ENCODE measurements at regions not wholly inside any gene's neighbourhood (a gene's known extent, or its start where the extent isn't known, plus 50 kb on each side); places are given as distances from the start of the nearest gene placed in this dataset.

DNA sequence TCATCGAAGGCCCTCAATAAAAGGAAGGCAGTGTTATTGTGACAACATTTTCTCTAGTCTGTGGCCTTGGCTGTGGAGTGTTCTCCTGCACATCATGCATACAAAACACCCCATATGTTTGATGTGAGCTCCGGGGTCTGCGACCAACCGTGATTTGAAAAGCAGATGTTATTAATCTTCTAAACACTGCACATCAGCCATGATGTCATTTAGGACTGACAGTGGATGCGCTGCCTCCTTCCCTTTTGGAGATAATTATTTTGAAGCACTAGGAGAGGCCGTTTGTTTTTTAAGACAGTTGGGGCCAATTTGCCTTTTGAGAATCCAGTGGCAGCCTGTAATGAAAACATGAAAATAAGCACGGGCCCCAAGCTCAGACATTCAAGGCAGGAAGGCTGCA lies 1041.6 kb downstream of the BCL11B start:
- no peak for DNase-seq

DNA sequence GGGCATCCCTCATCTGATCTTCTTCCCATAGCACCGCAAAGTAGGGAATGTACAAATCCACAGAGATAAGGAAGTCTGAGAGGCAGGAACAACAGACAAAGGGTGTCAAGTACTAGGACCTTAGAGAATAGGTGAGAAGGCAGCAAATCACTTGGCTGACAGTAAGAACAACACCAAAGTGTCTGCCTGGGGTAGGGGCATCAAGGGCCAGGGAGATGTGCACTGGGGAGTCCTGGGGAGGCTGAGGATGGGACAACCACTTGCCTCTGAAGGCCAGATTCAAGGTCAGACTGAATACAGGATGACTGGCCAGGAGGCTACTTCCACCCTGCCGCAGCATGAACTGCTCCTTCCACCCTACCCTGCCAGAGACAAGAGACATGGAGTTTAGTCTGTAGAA lies 1040.8 kb downstream of the BCL11B start:
- no peak for DNase-seq

DNA sequence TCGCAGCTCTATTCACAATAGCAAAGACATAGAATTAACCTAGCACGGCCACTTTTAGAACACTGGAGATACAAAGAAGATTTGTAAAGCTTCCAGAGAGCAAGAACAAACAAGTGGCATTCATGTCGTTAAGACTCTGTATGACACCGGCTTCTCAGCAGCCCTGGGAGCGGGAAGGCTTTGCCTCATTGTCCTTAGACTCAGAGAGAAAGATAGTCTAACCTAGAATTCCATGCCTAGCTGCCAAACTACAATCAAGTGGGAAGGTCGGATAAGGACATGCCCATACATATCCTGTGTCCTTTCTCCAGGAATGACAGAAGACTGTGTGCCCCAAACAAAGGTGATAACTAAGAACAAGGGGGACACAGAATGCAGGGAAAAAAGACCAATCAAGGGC lies 1038.3 kb downstream of the BCL11B start:
- no peak for DNase-seq

DNA sequence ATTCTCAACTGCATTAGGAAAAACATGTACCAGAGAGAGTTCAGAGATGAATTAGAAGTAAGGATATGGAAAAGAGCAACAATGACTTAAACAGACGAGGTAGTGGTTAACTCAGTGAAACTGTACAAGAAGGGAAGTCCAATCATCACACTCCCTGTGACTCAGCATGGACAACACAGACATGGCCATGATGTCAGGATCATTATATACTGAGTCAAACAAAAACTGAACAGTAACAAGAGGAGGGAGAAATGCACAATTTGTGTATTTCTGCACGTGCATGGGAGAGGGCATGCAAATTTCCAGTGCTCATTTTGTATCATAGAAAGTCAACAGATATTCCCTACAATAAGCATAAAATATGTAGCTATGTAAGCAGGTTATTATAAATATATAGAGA lies 1037.8 kb downstream of the BCL11B start:
- DNase-seq, result no peak

DNA sequence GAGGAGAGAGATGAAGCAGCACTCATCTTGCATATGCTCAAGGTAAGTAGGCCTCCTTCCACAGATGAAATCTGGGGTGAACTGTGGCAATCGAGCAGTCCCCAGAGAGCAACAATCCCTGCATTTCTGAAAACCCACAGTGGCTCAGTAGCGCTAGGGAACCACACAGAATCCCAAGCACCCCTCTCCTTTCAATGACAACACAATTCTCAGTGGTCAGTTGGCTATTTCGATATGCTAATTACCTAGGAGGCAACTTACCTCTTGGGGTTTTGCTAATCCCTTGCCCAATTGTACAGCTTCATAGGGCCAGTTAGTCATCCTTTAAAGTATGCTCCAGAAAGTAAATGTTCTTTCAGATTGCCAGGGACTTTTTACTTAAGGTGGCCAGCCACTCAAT lies 1035.7 kb downstream of the BCL11B start:
- DNase-seq, result no peak

DNA sequence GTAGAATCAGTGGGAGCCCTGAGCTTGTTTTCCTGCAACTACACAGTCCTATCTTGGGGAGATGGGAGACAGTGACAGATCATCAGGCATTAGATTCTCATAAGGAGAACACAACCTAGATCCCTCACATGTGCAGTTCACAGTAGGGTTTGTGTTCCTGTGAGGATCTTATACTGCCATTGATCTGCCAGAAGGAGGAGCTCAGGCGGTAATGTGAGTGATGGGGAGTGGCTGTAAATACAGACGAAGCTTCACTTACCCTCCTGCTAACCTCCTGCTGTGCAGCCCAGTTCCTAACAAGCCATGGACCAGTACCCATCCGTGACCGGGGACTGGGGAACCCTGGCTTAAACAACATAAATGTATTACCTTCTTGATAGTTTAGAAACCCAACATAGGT lies 1034.1 kb downstream of the BCL11B start:
- DNase-seq, result no peak

DNA sequence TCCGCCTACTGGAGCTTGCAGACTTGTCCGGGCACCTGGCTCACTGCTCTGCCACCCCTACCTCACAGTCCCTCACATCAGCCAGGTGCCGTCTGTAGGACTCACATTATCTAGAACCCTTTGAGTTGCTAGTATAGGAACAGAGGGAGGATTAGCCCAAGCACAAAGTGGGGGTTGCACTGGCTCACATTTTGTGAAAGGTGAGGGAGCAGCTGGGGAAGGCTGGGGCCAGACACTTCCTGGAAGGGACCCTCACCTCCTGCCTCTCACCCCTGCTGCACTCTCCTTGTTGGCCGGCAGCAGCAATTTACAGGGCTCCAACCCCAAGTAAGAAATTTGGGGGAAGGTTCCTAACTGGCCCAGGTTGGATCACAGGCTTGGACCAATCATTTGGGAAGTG lies 1031.6 kb downstream of the BCL11B start:
- no peak for DNase-seq

DNA sequence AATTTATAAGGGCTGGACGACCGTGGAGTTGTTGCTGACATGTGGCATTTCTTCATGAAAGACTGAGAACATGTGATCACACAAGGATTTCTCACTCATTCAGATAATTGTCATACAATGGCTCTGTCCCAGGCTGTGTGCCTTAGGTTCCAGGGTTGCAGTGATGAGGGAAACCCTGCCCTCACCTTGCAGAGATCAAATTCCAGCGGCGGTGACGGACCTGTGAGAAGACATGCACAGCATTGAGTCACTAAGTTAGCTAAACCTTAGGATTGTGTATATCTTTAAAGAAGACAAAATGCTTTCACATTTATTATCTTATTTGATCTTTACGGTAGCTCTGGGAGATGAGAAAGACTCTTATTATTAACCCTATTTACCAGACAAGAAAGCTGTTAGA lies 1029.1 kb downstream of the BCL11B start:
- no peak for DNase-seq

DNA sequence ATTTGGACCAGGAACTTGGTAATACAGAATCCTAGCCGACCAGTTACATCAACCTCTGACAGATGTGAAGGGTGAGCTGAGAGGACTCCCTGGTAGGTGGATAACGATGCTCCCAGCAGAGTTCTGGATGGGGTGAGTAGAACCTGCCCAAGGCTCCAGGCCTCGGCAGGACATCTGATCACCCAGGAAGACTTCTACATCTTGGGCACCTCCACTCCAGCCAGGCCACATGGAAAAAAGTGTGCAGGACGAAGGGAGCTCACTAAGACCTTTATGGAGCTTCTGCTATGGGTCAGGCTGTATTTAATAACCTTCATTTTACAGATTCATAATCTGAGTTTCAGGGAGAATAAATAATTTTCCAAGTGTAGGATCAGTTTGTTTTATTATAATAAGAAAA lies 1028.7 kb downstream of the BCL11B start:
- DNase-seq, result no peak

DNA sequence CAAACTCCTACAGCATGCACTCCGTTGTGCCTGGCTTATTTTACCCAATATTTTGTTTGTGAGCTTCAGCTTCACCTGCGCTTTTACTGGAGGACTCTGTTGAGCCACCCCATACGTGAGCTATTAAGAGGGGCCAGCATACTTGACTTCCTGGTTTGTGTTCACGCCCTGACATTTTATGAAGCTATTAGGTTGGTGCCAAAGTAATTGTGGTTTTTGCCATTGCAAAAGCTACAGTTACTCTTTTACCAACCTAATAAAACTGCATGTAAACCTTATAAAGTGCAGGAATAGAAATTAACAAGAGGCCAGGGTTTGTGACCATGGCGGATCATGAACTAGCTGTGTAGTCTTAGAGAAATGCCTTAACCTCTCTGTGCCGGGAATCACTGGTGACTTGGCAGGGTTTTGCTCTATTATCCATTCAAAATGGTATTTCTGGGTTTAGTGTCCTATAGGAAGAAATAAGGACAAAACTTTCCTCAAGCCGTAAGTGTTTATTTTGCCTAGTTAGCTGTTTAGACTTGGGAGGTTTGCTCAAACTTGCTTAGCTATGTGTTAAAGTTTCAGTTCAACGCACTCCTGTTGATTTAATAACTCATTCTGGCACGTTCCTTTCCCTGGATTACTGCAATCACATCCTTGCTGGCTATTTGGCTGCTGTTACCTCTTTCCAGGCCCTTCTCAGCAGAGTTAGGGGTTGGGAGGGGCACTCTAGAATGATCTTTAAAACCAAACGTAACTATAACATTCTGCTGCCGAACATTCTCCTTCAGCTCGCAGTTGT lies 1027.6 kb downstream of the BCL11B start:
- no peak for DNase-seq

DNA sequence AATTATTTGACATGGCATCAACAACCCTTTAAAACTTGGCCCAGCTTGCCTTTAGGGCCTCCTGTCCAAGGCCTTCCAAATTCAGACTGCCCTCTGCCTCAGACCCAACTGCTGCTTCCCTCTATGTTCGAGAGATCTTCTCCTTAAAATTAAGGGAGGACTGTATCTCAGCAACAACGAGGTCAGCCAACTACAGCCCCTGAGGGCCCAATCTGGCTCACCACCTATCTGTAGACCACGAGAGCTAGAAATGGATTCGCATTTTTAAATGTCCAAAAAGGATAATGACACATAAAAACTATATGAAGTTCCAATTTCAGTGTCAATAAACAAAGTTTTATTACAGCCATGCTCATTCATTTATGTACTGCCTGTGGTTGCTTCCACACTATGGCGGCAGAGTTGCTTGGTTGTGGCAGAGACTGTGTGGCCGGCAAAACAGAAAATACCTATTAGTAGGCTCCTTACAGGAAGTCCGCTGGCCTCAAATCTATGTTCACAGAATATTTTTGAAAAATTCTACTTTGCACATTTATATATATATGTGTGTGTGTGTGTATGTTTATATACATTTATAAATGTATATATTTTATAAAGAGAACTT lies 1026.9 kb downstream of the BCL11B start:
- no peak for DNase-seq

DNA sequence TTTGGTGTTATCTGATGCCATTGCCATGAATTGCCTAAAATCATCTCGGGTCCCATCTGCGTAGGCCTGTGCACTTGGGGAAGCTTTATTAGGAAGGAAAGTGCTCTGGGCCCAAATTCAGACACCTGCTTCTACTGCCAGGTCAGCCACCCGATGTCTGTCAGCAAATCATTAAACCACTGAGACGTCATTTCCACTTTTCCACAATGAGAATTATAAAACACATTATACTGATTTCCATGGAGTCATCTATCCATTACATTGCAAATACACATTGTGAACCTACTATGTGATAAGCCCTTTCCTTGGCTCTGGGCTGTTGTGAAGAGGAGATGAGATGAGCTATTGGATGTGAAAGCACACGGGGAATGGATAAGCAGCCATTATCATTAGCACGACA lies 1022.9 kb downstream of the BCL11B start:
- DNase-seq, result no peak

DNA sequence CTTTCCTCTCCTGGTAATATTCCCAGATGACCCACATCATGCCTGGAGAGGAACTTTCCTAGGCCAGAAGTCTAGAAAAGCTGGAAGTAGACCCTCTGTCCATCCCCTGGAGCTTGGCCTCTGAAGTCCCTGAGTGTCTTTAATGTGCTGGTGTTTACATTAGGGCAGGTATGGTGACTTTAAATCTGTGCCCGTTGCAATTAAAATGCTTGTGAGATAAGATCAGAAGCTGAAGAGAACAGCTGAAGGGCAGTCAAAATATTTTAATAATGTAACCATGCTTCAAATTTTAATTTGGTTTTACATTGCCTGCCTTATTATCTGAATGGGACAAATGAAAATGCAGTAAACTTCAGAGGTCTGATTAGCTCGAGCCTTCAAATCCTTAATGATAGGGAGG lies 1022.5 kb downstream of the BCL11B start:
- DNase-seq, result no peak

DNA sequence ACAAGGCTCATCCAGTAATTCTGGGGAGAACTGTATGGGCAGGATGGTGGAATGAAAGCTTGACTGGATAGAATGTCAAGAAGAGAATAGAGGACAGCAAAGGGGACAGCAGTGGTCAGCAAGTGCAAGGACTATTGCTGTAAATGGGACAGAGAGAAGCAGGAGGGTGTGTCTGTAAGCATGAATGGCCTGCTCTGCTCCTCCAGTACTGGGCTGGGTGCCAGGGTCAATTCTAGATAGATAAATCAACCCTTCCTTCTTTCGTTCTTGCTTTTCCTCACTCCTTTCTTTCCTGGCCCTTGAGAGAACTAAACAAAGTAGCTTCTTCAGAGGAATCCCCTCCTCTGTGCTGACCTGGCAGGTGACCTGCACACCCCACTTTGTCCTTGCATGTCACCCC lies 1019.2 kb downstream of the BCL11B start:
- no peak for DNase-seq

DNA sequence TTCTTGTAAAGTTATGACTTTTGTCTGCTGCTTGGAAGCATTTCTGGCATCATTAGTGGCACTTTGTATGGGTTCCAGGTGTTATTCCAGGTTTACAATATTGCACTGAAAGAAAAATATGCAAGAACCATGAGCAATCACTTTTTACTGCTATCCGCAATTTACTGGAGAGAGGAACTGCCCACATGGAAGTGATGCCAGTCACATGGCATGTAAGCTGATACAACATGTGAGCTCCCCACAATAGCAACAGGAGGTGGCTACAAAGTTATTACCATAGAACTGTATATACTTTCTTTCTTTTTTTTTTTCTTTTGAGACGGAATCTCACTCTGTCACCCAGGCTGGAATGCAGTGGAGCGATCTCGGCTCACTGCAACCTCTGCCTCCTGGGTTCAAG lies 1012.1 kb downstream of the BCL11B start:
- no peak for DNase-seq

DNA sequence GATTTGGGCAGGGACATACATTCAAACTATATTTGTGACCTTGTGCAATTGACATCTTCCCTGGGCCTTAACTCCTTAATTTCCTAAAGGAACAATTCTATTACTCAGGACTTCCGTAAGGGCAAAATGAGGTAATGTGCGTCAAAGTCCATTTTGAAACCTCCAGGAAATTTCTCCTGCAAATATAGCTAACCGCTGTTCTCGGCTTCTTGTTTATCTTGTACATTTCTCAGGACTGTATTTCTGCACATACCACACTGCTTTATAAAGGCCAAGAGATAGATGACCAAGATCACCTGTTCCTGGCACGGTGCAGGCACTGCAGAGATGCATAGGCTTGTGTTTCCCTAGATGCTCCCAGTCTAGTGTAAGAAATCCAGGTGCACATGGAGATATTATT lies 1009.4 kb downstream of the BCL11B start:
- DNase-seq, result no peak

DNA sequence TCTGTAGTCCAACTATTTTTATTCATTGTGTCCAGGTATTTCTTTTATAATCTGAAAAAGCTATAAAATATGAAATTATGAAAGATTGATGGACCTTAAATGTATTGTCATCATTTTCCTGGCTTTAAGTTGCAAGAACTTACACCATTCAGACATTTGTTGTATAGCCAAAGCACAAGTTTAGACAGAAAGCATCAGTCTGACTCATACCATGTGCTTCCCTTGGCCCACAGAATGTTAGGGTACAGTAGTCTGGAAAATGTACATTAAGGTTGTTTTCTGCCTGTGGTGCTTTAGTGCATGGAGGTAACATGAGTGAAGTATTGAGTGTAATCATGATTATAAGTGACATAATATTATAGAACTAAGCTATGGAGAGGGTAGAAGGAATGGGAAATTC lies 1002.5 kb downstream of the BCL11B start:
- no peak for DNase-seq

DNA sequence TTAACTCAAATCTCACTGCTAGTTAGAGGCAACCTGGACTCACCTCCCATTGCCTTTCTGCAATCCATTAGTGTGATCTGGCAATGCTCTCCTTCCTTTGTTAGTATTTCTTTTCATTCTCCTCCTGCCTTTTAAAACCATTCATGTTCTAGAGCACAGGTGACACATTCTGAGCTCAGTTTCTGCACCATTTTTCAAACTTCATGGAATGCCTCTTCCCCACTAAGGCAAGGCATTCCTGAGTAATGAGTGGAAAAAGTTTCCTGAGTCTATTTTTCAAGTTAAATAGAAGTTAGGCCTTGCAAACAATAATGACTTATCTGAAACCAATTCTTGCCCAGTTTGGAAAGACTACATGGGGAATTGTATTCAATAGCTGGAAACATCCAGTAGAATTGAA lies 1001.8 kb downstream of the BCL11B start:
- no peak for DNase-seq

DNA sequence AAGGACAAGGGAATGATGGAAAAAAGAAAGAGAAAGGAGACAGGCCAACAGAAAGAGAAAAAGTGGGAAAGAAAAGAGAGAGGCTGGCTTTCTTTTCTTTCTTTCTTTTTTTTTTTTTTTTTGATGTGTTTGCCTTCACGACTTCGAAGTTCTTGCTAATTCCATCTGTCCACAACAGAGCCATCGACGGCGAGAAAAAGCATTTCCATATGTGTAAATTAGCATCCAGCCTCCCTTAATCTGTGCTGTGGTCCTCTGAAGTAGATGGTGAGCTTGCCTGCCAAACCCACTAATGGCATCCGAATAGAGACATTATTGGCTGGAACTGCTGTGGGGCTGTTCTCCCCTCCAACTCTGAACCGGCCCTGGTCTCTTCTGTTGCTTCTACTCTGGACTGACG lies 997.4 kb downstream of the BCL11B start:
- no peak for DNase-seq

DNA sequence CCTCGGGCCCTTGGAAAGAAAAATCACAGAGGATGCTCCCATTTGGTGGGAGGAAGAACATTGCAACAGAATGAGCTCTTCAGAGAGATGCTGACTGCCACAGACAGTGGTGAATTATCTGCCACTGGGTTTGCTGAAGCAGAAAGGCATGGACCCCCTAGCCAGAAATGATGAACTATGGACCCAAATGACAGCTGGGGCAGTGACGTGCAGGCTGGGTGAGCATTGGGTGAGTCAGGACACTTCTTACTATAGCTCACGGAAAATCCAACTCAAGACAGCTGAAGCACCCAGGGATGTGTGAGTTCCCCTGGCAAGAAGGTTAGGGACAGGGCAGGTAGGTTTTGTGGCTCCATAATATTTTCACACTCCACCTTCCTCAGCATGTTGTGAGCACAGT lies 993.2 kb downstream of the BCL11B start:
- DNase-seq, result no peak

DNA sequence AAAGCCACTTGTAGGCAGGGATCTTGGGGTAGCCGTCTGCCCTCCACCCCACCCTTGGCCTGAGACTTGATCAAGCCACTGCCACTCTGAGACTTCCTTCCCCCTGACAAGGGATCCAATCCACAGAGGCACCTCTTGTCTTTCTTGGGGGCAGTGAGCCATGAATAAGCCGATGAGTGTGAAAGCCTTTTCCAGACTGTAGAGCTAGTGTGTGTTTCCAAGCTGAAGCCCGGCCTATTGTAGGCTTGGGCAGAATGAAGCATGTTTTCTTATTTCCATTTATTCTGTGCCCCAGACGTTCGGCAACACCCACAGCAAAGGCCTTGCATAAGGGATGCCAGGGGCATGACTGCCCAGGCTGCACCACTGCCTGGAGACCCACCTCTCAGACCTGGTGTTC lies 991.6 kb downstream of the BCL11B start:
- DNase-seq, result no peak

DNA sequence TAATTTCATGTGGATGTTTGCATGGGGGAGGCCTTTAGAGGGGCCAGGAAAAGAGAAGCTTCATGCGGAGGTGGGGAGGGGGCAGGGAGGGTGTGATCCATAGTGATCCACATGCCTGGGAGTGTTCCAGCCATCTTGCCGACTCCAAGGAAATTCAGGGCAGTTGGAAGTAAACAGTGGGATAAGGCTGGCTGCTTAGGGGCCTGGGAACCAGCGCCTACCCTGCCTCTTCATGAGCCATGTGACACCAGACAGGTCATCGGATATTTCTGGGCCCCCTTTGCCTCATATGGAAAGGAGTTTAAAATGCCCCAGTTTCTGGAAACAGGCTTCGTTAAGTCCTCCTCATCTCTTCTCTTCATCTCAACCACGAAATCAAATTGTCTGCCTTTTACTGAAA lies 983.2 kb downstream of the BCL11B start:
- DNase-seq, result no peak

DNA sequence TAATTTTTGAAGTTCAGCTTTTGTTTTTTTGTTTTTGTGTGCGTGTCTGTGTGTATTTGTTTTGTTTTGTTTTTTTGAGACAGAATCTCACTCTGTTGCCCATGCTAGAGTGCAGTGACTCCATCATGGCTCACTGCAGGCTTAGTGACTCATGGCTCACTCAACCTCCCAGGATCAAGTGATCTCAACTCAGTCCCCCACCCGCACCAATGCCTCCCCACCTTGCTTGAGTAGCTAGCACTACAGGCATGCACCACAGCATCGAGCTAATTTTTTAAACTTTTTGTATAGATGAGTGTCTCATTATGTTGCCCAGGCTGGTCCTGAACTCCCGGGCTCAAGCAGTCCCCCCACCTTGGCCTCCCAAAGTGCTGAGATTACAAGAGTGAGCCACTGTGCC lies 981.4 kb downstream of the BCL11B start:
- no peak for DNase-seq

DNA sequence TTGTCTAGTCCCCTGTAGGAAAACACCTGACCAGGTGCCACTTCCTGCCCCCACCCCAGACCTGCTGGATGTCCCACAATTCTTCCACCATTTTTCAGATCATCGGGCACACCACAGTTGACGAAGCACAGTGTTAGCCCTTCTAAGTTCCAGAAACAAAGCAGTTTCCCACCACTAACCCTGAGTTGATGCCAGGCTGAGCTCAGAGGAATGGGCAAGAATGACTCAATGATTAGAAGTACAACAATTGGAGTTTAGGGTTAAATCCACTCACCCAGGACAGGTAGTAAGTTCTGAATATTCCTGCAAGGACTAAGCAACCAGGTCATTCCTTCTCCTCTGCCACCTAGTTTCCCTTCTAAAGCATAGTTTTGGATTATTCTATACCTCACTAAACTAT lies 979.8 kb downstream of the BCL11B start:
- DNase-seq, result no peak

Data from right lung (tissue), 2 donors.